Loucy (cell line): ENCODE measurements at regions not wholly inside any gene's neighbourhood (a gene's known extent, or its start where the extent isn't known, plus 50 kb on each side); places are given as distances from the start of the nearest gene placed in this dataset.

ENCODE experiments used
- EZH2phosphoT487 ChIP-seq: fragments of 200-600 bp; IDR thresholded peaks from 2 replicates; pipeline ENCODE4 v1.6.1; 2018; ENCODE audit warnings: antibody characterized with exemption, mild to moderate bottlenecking, moderate library complexity, borderline replicate concordance
- TF ChIP-seq, protein P1 (sequence below): fragments of 200-600 bp; sonication (generic); conservative IDR thresholded peaks from 2 replicates; pipeline ENCODE4 v1.5.1; 2014; ENCODE audit warnings: mild to moderate bottlenecking, antibody characterized with exemption, low read length

DNA sequence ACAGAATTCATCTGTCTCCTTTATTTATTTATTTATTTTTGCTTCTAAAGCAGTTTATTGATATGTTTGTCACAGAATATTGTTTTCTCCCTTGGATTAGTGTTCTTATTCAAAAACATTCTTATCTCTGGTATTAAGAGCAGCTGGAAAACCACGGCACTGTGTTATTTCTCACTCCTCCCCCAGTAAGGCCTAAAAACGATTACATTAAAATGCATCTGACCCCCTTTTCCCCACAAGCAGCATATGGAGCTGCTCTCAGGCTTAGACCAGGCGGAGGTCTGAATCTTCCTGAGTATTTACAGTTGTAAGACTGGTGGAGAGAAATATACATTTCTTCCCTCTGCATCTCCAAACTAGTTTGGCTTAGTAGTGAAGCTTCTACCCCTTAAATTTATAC, 86.8 kb downstream of the HLX start:
- TF ChIP-seq, protein P1, sequence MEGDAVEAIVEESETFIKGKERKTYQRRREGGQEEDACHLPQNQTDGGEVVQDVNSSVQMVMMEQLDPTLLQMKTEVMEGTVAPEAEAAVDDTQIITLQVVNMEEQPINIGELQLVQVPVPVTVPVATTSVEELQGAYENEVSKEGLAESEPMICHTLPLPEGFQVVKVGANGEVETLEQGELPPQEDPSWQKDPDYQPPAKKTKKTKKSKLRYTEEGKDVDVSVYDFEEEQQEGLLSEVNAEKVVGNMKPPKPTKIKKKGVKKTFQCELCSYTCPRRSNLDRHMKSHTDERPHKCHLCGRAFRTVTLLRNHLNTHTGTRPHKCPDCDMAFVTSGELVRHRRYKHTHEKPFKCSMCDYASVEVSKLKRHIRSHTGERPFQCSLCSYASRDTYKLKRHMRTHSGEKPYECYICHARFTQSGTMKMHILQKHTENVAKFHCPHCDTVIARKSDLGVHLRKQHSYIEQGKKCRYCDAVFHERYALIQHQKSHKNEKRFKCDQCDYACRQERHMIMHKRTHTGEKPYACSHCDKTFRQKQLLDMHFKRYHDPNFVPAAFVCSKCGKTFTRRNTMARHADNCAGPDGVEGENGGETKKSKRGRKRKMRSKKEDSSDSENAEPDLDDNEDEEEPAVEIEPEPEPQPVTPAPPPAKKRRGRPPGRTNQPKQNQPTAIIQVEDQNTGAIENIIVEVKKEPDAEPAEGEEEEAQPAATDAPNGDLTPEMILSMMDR = no peak
- TF ChIP-seq EZH2phosphoT487 = no peak
